H4 (cell line): ENCODE measurements at regions not wholly inside any gene's neighbourhood (a gene's known extent, or its start where the extent isn't known, plus 50 kb on each side); places are given as distances from the start of the nearest gene placed in this dataset.

Experiments used
- DNase-seq: peaks from one replicate; pipeline ENCODE4 v3.0.0-alpha.2; 2015; ENCODE audit warnings: low spot score

- no peak for DNase-seq
Observed at GRCh38 chr2:158732573-158733429, 62.3 kb upstream of the DAPL1 start.

GRCh38 chr2:158733430-158733755, 61.7 kb upstream of the DAPL1 start:
- DNase-seq: no peak

GRCh38 chr2:158734442-158734841, 60.7 kb upstream of the DAPL1 start:
- DNase-seq: no peak

DNA sequence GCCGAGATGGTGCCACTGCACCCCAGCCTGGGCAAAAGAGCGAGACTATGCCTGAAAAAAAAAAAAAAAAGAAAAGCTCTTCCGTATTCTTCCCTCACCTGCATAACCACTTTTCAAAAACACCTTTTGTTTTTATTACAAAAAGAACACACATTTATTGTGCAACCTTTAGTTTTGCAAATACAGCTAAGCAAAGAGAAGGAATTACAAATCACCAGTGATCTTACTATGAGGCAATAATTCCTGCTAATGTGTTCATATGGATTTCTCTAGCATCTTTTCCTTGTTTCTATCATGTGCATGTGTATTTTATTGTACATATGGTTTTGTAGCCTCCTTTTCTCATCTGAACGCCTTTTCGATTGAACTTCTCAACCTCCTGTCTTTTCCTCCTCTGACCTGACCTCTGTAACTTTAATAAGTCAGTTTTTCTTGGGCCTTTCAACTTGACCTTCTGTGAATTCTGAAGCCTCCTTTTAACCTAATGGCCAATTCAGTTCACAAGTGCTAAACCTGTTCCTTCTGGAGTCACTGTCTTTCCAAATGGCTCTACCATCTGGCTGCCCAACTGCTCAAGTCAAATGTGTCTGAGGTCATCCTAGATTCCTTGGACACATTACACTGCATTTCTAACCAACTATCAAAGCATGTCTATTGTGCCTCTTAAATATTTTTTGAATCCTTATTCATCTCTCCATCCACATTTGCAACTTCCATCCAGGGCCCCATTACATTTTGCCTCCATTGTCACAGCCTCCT, 59.1 kb upstream of the DAPL1 start:
- no peak for DNase-seq

DNA sequence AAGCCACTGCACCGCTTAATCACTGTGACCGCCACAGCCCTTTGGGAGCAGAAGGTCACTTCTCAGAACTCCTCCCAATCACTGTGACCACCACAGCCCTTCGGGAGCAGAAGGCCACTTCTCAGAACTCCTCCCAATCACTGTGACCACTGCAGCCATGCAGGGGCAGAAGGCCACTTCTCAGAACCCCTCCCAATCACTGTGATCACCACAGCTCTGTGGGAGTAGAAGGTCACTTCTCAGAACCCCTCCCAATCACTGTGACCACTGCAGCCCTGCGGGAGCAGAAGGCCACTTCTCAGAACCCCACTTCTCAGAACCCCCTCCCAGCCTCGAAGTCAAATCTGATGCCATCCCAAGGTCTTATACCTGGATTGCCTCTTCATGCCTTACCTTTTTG, 56.8 kb upstream of the DAPL1 start:
- DNase-seq: no peak

- DNase-seq: no peak
Observed at GRCh38 chr2:158740127-158740526, 55.0 kb upstream of the DAPL1 start.

- DNase-seq: no peak
Observed at GRCh38 chr2:158740621-158741020, 54.5 kb upstream of the DAPL1 start.

DNA sequence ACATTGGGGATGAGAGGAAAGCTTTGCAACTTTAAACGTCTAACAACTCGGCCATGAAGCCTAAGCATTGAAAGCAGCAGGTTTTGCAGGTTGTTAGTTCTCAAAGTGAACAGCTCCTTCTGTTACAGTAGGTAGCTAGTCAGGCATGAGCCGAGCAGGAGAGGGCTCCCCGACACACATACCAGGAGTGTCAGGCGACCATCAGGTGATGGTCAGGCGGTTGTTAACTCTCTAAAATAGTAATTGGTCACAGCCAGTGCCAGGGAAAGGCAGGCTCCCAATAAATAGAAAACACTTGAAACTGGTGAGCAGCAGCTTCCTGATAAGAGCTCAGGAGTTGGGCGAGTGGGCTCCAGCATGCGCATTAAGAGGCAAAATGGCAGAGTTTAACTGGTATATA, 53.5 kb upstream of the DAPL1 start:
- DNase-seq: no peak

GRCh38 chr2:158742536-158742935, 52.6 kb upstream of the DAPL1 start:
- no peak for DNase-seq

DNA sequence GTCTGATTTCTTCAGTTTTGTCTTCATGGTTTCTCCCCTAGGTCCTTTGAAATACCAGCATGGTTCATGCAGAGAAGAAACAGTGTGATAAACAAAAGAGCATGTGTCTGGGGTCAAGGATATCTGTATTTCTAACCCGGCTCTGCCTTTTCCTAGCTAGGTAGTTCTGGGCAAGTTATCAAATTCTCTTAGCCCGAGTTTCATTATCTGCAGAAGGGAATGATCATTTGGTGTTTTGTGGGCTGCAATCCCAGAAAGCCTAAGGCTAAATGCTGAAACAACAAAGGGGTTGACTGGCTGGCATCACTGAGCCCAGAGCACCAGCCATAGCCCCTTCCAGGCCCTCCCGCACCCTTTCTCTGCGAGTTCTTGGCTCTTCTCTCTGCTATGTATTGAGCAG, 51.7 kb upstream of the DAPL1 start:
- no peak for DNase-seq

GRCh38 chr2:158743879-158744278, 51.2 kb upstream of the DAPL1 start:
- no peak for DNase-seq

- peak; percentile 40 for DNase-seq
Observed at GRCh38 chr2:158745067-158745865, 49.9 kb upstream of the DAPL1 start.
